ENCODE measurements at regions not wholly inside any gene's neighbourhood (a gene's known extent, or its start where the extent isn't known, plus 50 kb on each side); places are given as distances from the start of the nearest gene placed in this dataset.

GRCh38 chr22:27613099-27614005, 188.2 kb downstream of the MN1 start:
- no peaks in the 10 kb centered on the region for H3K36me3 ChIP-seq
- H3K27me3 ChIP-seq, result no peaks in the 10 kb centered on the region
- H3K4me1 ChIP-seq, result peaks cover 6% of the 10 kb centered on the region in 2 donors
- TF ChIP-seq CTCF (IDR thresholded peaks at IDR 0.05), result no peak
- peak overlapping the region in 1 of 2 donors; percentile 61 for H3K4me3 ChIP-seq
- H3K27ac ChIP-seq, result no peak overlapping the region
- H3K9me3 ChIP-seq, result no peaks in the 10 kb centered on the region
- intact Hi-C loops (cut with DNase I), result no loop called here
- DNase-seq (ENCODE audit: low spot score in 2 of 2), result no peak

GRCh38 chr22:27614006-27614649, 187.4 kb downstream of the MN1 start:
- H3K4me1 ChIP-seq, result peaks cover 6% of the 10 kb centered on the region in 2 donors
- intact Hi-C loops (cut with DNase I), result no loop called here
- no peak overlapping the region for H3K27ac ChIP-seq
- no peaks in the 10 kb centered on the region for H3K36me3 ChIP-seq
- no peaks in the 10 kb centered on the region for H3K27me3 ChIP-seq
- peak overlapping the region; percentile 50 to 61 for H3K4me3 ChIP-seq
- no peak for TF ChIP-seq CTCF (IDR thresholded peaks at IDR 0.05)
- DNase-seq (ENCODE audit: low spot score in 2 of 2), result no peak
- H3K9me3 ChIP-seq, result no peaks in the 10 kb centered on the region

GRCh38 chr22:27614650-27615007, 186.9 kb downstream of the MN1 start:
- Histone ChIP-seq H3K9me3 (no peaks in the 10 kb centered on the region), H3K4me3 (peak overlapping the region; percentile 50 to 61), H3K4me1 (peaks cover 6% of the 10 kb centered on the region in 2 donors), H3K27me3 (no peaks in the 10 kb centered on the region), H3K27ac (no peak overlapping the region), H3K36me3 (no peaks in the 10 kb centered on the region)
- intact Hi-C loops (cut with DNase I), result no loop called here
- TF ChIP-seq CTCF (IDR thresholded peaks at IDR 0.05), result no peak
- no peak for DNase-seq (ENCODE audit: low spot score in 2 of 2)

GRCh38 chr22:27615408-27615807, 186.1 kb downstream of the MN1 start:
- intact Hi-C loops (cut with DNase I), result no loop called here
- H3K36me3 ChIP-seq, result no peaks in the 10 kb centered on the region
- no peak for TF ChIP-seq CTCF (IDR thresholded peaks at IDR 0.05)
- no peaks in the 10 kb centered on the region for H3K9me3 ChIP-seq
- H3K4me3 ChIP-seq, result no peak overlapping the region
- H3K4me1 ChIP-seq, result peaks cover 6% of the 10 kb centered on the region in 2 donors
- no peak for DNase-seq (ENCODE audit: low spot score in 2 of 2)
- H3K27ac ChIP-seq, result no peak overlapping the region
- no peaks in the 10 kb centered on the region for H3K27me3 ChIP-seq

- Histone ChIP-seq H3K4me3 (no peak overlapping the region), H3K27me3 (no peaks in the 10 kb centered on the region), H3K36me3 (no peaks in the 10 kb centered on the region), H3K9me3 (no peaks in the 10 kb centered on the region), H3K4me1 (peaks cover 6% of the 10 kb centered on the region in 2 donors), H3K27ac (no peak overlapping the region)
- no peak for DNase-seq (ENCODE audit: low spot score in 2 of 2)
- intact Hi-C loops (cut with DNase I), result no loop called here
- no peak for TF ChIP-seq CTCF (IDR thresholded peaks at IDR 0.05)
These were observed 185.5 kb downstream of the MN1 start for GRCh38 chr22:27616033-27616432.
